ENCODE measurements at regions not wholly inside any gene's neighbourhood (a gene's known extent, or its start where the extent isn't known, plus 50 kb on each side); places are given as distances from the start of the nearest gene placed in this dataset.
A peak's percentile ranks its signal among the peaks of the same experiment; 100 is the strongest.

DNA sequence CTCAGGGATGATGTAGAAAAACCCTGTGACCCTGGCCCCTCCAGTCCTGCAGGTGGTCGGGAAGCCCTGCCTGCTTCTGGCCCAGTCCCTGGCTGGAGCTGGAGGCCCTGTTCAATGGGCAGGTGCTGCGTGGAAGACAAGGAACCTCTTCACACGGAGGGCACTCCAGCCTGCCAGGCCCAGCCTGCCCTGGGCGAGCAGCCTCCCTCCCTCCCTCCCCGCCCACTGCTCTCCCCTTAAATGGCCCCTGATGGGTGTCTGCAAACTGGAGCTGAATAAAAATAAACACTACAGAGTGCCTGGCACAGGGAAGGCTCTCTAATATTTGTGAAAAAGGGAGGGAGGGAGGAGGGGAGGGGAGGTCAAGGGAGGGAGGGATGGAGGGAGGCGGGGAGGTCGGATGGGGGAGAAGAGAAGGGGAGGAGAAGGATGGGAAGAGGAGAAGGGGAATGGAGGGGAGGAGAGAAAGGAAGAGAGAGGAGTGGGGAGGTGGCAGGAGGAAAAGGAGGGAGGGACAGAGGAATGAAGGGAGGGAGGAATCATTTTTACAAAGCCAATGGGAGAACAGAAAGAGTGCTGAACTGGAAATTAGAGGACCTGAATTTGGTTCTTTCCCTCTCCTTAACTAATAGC is 222.8 kb upstream of the TNRC6C start:
- no peak for TF ChIP-seq POLR2A (IDR thresholded peaks at IDR 0.05)
- TF ChIP-seq, protein P1, sequence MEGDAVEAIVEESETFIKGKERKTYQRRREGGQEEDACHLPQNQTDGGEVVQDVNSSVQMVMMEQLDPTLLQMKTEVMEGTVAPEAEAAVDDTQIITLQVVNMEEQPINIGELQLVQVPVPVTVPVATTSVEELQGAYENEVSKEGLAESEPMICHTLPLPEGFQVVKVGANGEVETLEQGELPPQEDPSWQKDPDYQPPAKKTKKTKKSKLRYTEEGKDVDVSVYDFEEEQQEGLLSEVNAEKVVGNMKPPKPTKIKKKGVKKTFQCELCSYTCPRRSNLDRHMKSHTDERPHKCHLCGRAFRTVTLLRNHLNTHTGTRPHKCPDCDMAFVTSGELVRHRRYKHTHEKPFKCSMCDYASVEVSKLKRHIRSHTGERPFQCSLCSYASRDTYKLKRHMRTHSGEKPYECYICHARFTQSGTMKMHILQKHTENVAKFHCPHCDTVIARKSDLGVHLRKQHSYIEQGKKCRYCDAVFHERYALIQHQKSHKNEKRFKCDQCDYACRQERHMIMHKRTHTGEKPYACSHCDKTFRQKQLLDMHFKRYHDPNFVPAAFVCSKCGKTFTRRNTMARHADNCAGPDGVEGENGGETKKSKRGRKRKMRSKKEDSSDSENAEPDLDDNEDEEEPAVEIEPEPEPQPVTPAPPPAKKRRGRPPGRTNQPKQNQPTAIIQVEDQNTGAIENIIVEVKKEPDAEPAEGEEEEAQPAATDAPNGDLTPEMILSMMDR (IDR thresholded peaks at IDR 0.05): no peak
- Histone ChIP-seq H3K27me3 (no peaks in the 10 kb centered on the region), H3K4me3 (peak overlapping the region in 1 of 2 donors; percentile 12), H3K9me3 (no peaks in the 10 kb centered on the region), H3K36me3 (no peaks in the 10 kb centered on the region), H3K4me1 (peaks cover 15 to 20% of the 10 kb centered on the region in 2 donors), H3K27ac (peak overlapping the region; percentile 83)
- peak; percentile 70 for DNase-seq
- intact Hi-C loops (cut with DNase I; ENCODE audit: low total_unique reads): no loop called here

DNA sequence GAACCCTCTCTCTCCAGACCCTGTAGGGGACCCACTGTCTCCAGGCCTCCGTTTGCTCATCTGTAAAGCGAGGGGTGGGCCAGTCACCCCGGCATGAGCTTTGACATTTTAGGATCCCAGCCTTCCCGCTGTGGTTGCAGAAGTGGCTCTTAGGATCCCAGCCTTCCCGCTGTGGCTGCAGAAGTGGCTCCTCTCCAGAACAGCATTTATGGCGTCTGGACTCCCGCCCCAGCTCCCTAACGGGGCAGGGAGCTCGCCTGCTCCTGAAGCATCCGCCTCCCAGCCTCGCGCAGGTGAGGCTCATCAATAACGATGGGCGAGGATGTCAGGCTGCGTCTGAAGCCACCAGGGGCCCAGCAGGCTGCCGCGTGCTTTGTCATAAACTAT is 222.3 kb upstream of the TNRC6C start:
- intact Hi-C loops (cut with DNase I; ENCODE audit: low total_unique reads): no loop called here
- no peak for TF ChIP-seq POLR2A (IDR thresholded peaks at IDR 0.05)
- TF ChIP-seq, protein P1 (IDR thresholded peaks at IDR 0.05): no peak
- DNase-seq: peak; percentile 49 to 63
- Histone ChIP-seq H3K27me3 (no peaks in the 10 kb centered on the region), H3K4me3 (peak overlapping the region in 1 of 2 donors; percentile 12), H3K36me3 (no peaks in the 10 kb centered on the region), H3K4me1 (peaks cover 15 to 20% of the 10 kb centered on the region in 2 donors), H3K9me3 (no peaks in the 10 kb centered on the region), H3K27ac (peak overlapping the region; percentile 83)

DNA sequence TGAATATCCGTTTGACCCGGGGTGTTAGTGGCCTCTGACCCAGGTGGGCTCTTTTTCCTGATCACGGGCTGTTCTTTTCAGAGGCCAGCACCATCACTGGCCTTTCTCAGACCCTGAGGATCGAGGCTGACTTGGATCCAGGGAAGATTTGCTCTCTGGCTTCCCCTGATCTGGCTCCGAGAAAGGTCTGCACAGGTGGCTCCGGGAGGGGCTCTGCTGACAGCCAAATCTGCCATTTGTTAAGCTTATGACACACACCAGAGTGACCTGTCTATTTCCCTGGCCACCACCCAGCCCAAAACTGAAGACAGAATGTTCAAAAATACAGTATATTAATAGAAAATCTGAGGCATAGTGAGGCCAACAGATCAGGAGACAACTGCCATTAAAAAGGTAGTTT is 221.8 kb upstream of the TNRC6C start:
- Histone ChIP-seq H3K27ac (peak overlapping the region; percentile 83), H3K9me3 (no peaks in the 10 kb centered on the region), H3K27me3 (no peaks in the 10 kb centered on the region), H3K4me1 (peaks cover 15 to 20% of the 10 kb centered on the region in 2 donors), H3K4me3 (no peak overlapping the region), H3K36me3 (no peaks in the 10 kb centered on the region)
- intact Hi-C loops (cut with DNase I; ENCODE audit: low total_unique reads): no loop called here
- no peak for DNase-seq
- TF ChIP-seq, protein P1 (IDR thresholded peaks at IDR 0.05): no peak
- no peak for TF ChIP-seq POLR2A (IDR thresholded peaks at IDR 0.05)

DNA sequence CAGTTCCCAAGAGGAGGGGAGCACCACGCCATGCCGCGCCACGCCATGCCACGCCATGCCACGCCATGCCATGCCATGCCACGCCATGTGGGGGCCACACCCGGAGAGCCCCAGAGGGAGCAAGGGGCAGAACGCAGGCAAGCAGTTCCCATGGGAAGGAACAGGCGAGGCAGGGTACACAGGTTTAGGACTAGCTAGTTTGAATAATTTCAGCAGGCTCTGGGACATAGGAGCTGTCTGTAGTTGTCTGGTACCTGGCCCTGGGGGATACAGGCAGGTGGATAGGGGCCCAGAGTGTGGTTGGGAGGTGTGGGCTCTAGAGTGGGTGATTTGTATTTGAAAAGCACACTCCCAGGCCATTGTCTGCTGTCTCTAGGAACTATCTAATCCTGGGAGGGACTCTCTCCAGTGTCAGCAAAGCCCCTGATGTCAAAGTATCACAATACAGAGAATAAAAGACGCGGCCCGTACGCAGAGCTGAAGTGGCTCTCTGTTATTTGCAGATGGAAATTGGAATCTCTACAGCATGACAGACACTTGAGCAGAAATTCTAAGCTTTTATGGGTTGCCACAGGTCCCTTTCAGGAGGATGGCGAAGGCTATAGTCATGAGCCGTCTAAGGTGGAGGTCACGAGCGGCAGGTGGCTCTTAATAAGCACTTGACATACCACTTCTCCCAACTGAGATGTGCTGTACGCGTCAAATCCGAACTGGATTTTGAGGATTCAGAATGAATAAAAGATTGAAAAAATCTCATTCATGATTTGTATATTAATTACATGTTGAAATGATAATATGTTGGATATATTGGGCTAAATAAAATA is 220.8 kb upstream of the TNRC6C start:
- H3K36me3 ChIP-seq: no peaks in the 10 kb centered on the region
- H3K9me3 ChIP-seq: no peaks in the 10 kb centered on the region
- DNase-seq: no peak
- intact Hi-C loops (cut with DNase I; ENCODE audit: low total_unique reads): no loop called here
- peaks cover 15 to 20% of the 10 kb centered on the region in 2 donors for H3K4me1 ChIP-seq
- no peak for TF ChIP-seq POLR2A (IDR thresholded peaks at IDR 0.05)
- TF ChIP-seq, protein P1 (IDR thresholded peaks at IDR 0.05): no peak
- peak overlapping the region in 1 of 2 donors; percentile 50 for H3K27ac ChIP-seq
- H3K27me3 ChIP-seq: no peaks in the 10 kb centered on the region
- no peak overlapping the region for H3K4me3 ChIP-seq
